ENCODE measurements at regions not wholly inside any gene's neighbourhood (a gene's known extent, or its start where the extent isn't known, plus 50 kb on each side); places are given as distances from the start of the nearest gene placed in this dataset.
"Not testable (repeated sequence)": the region's sequence is repeated elsewhere in the genome, so short reads cannot be mapped to it uniquely, and the experiment has no call there.

- DNase-seq: no peak
Observed at GRCh38 chr7:29619111-29619510, 55.5 kb downstream of the PRR15 start.

DNA sequence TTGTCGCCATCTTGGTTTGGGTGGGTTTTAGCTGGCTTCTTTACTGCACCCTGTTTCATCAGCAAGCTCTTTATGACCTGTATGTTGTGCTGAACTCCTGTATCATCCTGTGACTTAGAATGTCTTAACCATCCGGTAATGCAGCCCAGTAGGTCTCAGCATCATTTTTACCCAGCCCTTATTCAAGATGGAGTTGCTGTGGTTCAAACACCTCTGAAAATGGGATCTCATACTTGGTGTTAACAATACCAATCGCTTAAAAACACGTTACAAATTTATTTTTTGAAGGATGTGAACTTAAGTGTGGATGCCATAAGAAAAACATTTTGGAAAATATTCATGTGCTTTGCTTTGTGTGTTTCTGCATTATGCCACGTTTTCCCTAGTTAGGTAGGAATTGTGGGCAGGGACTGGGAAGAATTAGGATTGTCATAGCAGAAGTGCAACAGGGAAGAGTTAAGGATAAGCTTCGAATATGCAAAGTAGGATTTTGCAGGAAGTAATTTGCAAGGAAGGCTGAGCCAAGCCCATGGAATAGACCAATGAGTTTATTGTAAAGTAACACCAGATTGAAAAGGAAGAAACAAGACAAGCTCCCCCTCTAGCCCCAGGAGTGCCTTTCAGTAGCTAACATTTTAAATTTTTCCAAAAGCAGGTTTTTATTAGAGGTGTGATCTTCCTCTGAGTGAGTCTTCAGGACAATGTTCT is 56.4 kb downstream of the PRR15 start:
- DNase-seq: no peak

- no peak for DNase-seq
Observed at GRCh38 chr7:29620556-29620930, 56.9 kb downstream of the PRR15 start.

GRCh38 chr7:29622335-29623265 is 59.0 kb downstream of the PRR15 start:
- DNase-seq: peak; percentile 57

GRCh38 chr7:29623973-29624372 is 60.3 kb downstream of the PRR15 start:
- no peak for DNase-seq

GRCh38 chr7:29626730-29627129 is 63.1 kb downstream of the PRR15 start:
- DNase-seq: no peak

GRCh38 chr7:29627631-29628030 is 64.0 kb downstream of the PRR15 start:
- DNase-seq: no peak

DNA sequence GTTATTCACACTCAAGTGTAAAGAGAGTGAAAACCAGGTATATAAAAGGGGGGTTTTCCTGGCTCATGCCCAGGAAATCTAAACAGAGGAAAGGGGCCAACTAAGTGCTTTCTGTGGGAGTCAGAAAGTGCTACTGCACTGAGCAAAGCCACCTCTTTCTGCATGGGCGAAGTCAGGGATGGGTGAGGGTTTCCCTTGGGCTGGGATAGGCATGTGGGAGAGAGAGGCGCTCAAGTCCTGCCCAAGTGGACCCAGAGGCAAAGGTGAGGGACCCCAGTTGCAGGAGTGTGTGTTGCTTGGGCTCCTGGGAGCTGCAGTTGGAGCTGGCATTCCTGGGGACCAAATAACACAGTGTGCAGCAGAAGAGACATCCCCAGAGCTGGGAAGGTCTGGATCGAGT is 65.9 kb downstream of the PRR15 start:
- DNase-seq: no peak

DNA sequence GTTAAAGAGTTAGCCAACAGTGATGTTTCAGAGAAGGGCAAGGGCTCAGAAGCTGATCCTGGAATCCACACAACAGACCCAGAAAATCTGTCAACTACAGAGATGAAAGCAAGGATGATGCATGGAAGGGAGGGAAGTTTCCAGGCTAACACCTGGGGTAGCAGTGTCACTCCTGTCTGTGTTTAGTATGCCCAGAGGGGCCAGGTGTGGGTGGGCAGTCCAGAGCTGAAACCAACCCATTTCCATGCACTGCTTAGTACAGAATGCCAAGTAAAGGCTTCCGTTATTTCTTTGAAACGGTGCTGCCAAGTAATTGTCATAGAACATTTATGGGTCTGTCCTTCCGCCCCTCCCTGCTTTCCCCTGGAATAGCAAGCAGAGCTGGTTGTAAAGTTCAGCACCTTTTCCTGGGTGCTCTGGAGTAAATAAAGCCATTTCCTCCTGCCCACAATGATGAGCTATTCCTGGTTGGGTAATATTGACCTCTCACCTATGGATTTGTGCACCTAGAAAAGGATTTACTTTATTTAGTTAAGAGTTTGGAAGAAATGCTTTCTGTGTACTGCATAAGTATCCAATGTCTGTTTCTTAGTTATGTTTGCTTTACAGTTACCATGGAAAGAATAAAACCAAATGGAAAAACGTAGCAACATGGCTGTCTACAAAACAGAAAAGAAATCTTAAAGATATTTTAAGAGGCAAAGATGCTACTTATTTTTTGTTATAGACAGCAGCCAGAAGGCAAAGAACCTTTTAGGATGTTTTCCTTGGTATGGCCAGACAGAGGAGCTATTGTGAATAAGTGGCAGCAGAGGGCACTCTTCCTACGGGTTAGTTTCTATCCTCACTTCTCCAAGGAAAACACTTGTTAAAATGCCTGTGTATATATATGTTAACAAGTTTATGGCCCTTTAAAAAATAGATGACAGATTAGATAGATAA is 71.7 kb downstream of the PRR15 start:
- DNase-seq: peak; percentile 49

- DNase-seq: no peak
Observed at GRCh38 chr7:29636009-29636351, 72.3 kb downstream of the PRR15 start.

GRCh38 chr7:29637374-29637773 is 73.7 kb downstream of the PRR15 start:
- no peak for DNase-seq

- DNase-seq: not testable (repeated sequence)
Observed at GRCh38 chr7:29638841-29639240, 75.2 kb downstream of the PRR15 start.

DNA sequence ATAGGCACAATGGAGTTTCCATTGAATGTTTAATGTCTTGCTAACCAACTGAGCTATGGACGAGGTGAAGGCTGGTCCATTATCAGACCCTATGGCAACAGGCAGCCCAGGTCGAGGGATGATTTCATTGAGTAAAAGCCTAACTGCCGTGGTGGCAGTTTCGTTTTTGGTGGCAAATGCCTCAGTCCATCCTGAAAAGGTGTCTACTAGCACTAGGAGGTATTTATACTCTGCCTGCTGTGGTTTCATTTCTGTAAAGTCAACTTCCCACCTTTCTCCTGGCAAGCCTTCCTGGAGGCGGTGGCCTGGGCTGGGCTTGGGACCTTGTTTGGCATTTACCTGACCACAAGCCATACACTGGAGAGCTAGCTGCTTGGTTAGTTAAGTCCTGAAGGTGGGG is 75.8 kb downstream of the PRR15 start:
- DNase-seq: no peak

GRCh38 chr7:29639886-29640595 is 76.4 kb downstream of the PRR15 start:
- DNase-seq: peak; percentile 77

- DNase-seq: no peak
Observed at GRCh38 chr7:29641651-29642050, 78.0 kb downstream of the PRR15 start.

DNA sequence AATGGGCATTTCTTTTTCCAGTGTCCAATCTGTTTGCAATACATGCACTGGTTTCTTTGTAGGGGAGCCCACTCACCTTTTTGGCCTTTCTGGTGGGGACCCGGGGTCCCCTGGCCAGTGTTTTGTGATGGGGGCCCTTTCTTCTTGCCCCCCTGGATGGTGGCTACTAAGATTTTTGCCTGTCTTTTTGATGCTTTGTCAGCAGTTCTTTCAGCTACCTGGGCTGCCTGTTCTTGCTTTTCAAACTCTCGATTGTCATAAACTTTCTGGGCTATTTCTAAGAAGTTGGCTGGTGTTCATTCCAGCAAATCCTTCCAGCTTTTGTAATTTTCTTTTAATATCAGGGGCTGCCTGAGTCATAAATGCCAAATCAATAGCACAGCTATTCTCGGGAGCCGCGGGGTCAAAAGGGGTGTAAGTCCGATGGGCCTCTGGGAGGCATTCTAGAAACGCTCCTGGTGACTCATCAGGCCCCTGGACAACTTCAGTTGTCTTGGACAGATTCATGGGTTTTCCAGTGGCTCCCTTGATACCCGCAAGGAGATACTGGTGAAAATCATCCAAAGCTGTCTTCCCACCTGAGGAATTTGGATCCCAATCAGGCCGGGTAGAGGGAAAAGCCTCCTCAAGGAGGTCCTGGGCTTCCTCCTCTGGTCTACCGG is 79.0 kb downstream of the PRR15 start:
- DNase-seq: no peak

DNA sequence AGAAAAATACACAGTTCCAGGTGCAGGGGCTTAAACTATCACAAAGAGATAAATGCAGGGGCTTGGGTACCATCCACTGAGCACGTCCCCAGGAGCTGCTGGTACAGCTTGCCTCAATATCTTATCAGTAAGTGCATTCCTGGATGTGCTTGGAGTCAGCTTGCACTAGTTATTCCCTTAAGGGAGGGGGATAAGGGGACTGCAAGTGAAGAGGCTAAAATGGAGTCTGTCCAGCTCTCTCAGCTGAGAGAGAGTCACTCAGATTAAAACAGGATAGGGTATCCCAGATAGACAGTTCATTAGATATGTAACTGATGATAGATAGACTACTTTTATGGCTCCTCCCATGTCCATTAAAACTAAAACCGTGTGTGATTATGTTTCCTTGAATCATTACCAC is 82.5 kb downstream of the PRR15 start:
- DNase-seq: not testable (repeated sequence)

DNA sequence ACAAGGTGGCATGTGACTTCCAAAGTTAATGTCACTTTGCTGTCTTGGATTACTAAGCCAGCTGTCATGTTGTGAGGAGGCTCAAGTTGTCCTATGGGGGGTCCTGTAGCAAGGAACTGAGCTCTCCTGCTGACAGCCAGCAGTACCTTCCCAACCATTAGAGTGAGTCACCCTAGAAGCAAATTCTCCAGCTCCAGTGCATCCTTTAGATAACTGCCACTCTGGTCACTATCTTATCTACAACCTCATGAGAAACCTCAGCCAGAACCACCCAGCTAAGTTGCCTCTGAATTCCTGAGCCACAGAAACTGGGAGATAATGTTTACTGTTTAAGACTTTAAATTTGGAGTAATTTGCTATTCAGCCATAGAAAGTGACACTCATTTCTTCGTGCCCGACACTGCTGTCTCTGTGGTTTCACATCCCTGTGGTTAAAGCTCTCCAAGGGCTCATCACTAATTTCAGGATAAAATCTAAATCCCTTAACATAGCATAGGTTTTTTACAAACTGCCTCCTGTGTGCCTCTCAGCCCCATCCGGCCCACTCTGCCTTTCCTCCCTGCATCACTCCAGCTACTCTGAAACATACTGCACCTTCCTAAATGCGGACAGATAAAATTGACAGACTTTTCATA is 83.5 kb downstream of the PRR15 start:
- no peak for DNase-seq

- not testable (repeated sequence) for DNase-seq
Observed at GRCh38 chr7:29647691-29648210, 84.1 kb downstream of the PRR15 start.

DNA sequence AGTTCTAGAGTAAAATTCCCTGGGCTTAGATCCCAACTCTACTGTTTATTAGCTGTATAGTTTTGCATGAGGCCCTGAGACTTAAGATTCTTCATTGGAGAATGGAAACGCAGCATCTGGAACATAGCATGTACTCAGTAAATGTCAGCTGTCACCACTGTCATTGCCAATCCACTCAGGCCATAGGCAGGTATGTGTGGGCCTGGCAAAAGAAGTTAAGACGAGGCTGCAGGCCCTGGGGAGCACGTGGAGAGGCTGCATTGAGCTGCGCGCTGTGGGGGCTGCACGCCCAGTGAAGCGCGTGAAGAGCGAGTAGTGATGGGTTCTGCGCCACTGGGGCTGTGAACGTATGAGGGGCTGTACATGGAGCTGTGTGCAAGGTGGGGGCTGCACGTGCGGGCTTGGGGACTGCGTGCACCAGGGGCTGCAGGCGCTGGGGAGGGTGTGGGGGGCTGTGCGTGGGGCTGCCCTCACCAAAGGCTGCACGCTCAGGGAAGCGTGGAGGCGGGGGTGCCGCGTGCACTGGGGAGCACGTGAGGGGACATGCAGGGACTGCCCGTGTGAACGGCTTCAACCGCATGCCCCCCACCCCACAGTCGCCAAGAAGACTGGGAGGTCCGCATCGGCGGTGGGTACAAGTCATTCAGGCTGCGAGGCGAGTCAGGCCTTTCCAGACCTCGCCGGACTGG is 85.5 kb downstream of the PRR15 start:
- DNase-seq: no peak

DNA sequence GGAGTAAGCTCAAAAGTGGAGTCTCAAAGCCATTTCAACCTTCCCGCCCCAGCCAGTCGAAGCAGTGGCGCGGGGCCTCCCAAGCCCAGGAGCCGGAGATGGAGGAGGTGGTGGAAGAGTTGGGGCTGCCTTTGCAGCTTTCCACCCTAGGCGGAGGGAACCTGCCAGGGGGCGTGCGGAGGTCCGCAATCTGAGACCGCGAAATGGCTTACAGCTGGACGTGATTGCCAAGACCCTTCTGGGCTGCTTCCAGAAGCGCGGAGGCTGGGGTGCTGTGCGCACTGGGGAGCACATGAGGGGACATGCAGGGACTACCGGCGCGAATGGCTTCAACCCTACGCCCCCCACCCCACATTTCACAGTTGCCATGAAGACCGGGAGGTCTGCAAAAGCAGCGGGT is 86.2 kb downstream of the PRR15 start:
- no peak for DNase-seq

All from DMS153 (cell line).